GM19455 (cell line): ENCODE measurements at regions not wholly inside any gene's neighbourhood (a gene's known extent, or its start where the extent isn't known, plus 50 kb on each side); places are given as distances from the start of the nearest gene placed in this dataset.
"Not testable (repeated sequence)": the region's sequence is repeated elsewhere in the genome, so short reads cannot be mapped to it uniquely, and the experiment has no call there.

ENCODE experiments used
- ATAC-seq: cut with Tn5 transposase; IDR thresholded peaks from one replicate; pipeline ENCODE4 v1.9.1; 2021; ENCODE audit not compliant: unreplicated experiment

GRCh38 chr4:117135634-117136354, 50.4 kb upstream of the TRAM1L1 start:
- no peak for ATAC-seq

- no peak for ATAC-seq
Measured at GRCh38 chr4:117137145-117137544, 51.8 kb upstream of the TRAM1L1 start.

DNA sequence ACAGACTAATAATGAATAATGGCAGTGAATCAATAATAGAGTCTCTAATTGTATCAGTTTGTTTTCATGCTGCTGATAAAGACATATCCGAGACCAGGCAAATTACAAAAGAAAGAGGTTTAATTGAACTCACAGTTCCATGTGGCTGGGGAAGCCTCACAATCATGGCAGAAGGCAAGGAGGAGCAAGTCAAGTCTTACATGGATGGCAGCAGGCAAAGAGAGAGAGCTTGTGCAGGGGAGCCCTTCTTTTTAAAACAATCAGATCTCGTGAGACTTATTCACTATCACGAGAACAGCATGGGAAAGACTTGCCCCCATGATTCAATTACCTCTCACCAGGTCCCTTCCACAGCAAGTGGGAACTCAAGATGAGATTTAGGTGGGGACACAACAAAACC, 53.4 kb upstream of the TRAM1L1 start:
- not testable (repeated sequence) for ATAC-seq

DNA sequence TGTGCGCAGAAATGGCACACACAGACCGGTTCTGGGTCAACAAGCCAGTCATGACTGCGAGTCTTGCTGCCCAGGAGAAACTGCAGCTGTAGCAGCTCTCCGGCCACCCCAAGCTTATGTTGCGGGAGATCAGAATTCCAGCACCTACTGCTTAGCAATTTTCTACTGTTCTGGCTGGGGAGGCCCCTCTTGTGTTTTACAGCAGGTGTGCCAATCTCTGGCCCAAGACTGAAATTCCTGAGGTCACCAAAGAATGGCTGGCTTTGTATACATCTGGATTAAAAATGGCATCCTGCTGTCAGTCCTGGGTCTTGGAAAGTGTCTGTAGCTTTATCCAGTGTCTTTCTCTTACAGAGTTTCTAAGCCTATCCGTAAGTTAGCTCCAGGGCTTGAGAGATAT, 68.9 kb upstream of the TRAM1L1 start:
- ATAC-seq, result no peak

GRCh38 chr4:117156806-117157205, 71.4 kb upstream of the TRAM1L1 start:
- ATAC-seq, result no peak

DNA sequence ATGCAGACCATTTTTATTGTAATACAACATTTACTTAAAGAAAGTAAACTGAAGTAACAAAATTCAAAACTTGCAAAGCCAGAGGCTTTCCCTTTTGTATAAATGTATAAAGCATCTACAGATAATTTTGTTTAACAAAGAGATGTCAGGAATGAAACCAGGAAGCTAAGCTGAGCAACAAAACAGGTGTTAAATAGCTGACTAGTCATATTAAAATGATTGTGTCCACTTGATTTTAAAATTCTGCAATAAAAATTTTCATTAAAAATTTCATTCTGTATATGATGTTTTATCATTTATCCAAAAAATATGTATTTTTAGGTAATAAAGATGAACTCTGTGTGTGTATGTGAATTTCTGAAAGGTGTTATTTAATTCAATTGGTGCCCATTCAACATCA, 72.0 kb upstream of the TRAM1L1 start:
- no peak for ATAC-seq

- no peak for ATAC-seq
Measured at GRCh38 chr4:117162976-117163375, 77.6 kb upstream of the TRAM1L1 start.

- ATAC-seq, result no peak
Measured at GRCh38 chr4:117164338-117164737, 79.0 kb upstream of the TRAM1L1 start.

GRCh38 chr4:117175369-117175768, 90.0 kb upstream of the TRAM1L1 start:
- ATAC-seq, result not testable (repeated sequence)

- no peak for ATAC-seq
Measured at GRCh38 chr4:117203231-117203630, 117.9 kb upstream of the TRAM1L1 start.

GRCh38 chr4:117210551-117210950, 125.2 kb upstream of the TRAM1L1 start:
- no peak for ATAC-seq

DNA sequence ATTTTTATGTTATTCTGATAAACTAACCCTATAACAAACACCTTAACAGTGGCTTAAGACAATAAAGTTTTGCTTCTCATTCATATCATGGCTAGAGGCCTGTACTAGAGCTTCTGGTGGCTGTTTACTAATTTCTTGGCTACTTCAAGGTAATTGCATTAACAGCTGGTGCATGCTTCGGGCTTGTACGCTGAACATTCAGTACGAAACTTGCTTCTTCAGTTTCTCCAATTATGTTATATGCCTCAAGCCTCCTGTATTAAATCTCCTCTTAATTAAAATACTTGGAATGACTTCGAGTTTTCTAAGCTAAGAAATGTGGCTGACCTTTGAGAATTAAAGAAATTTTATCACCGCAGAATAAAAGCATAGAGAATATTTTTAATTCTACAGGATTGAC, 138.9 kb upstream of the TRAM1L1 start:
- ATAC-seq, result no peak

DNA sequence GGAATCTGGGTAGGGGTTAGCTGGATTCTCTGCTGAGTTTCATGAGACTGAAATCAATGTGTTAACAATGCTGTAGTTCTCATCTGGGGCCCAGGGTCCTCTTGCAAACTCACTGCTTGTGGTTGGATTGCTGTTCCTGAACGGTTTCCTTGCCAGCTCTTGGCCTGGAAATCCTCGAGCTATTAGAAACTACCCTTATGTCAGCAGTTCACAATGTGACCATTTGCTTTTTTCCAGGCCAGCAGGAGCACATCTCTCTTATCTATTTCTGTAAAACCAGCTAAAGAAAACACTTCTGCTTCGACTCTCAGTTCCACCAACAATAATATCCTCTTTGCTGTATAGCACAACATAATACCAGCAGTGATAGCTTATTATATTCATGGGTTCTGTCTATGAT, 140.1 kb upstream of the TRAM1L1 start:
- no peak for ATAC-seq

- ATAC-seq, result no peak
Measured at GRCh38 chr4:117227925-117228324, 142.5 kb upstream of the TRAM1L1 start.

DNA sequence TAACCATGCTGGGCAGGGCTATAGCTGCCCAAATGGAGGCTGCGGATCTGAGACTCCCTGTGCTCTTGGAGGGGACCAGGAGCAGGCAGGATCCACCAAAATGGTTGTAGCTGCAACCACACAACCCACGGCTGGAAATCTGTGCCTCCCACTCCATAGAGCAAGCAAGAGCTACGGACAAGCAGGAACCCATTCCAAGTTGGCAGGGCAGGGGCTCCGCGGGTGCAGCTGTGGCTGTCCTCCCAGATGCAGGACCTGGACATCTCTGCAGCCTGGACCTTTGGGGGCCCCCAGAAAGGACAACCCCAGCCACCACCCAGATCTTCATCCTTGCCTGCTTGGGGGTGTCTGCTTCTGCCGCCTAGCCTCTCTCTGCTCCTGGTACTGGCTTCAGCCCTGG, 154.1 kb upstream of the TRAM1L1 start:
- no peak for ATAC-seq

- ATAC-seq, result peak; percentile 92
Measured at GRCh38 chr4:117249333-117249732, 164.0 kb upstream of the TRAM1L1 start.

DNA sequence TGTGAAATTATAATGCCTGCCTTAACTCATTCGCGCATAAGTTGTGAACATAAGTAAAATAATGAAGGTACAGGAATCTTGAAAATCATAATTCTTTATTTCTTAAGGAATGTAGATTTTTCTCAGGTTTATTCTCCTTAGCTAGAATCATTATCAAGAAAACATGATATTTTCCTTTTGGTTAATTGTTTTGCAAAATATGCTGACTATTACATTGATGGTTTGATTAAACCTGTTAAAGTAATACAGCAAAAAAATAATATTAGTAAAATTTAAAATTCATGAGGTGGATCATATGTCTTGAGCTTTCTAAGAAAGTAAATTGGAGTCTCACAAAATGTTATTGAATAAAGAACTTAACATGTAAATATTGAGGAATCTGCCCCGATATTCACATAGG, 178.7 kb upstream of the TRAM1L1 start:
- no peak for ATAC-seq

GRCh38 chr4:117267317-117267716, 181.9 kb upstream of the TRAM1L1 start:
- no peak for ATAC-seq

GRCh38 chr4:117284736-117285135, 199.4 kb upstream of the TRAM1L1 start:
- no peak for ATAC-seq

DNA sequence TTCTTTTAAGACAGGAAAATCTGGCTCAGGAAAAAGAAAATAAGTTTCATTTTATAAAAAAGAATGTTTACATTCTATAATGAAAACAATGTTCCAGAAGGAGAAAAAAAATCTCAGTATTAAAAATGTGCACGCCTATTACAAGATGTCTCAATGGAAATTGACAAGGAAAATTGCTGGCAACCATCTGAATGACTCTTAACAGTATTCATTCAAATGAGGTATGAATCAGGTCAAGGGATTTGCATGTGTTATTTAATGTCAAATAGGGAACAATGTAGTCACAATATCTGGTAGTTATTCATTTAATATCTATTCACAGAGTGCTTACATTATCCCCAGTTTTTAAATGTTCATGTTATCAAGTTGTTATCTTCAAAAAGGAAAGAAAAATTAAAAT, 208.4 kb upstream of the TRAM1L1 start:
- ATAC-seq, result no peak

GRCh38 chr4:117302226-117302625, 216.8 kb upstream of the TRAM1L1 start:
- ATAC-seq, result no peak

- no peak for ATAC-seq
Measured at GRCh38 chr4:117311215-117311614, 225.8 kb upstream of the TRAM1L1 start.

- ATAC-seq, result no peak
Measured at GRCh38 chr4:117311989-117312388, 226.6 kb upstream of the TRAM1L1 start.
